Activated naive CD8-positive, alpha-beta T cell treated with anti-CD3 and anti-CD28 coated beads, Interleukin-2, amount 50 U/mL, for 24 hours (primary cell): ENCODE measurements at regions not wholly inside any gene's neighbourhood (a gene's known extent, or its start where the extent isn't known, plus 50 kb on each side); places are given as distances from the start of the nearest gene placed in this dataset.
A peak's percentile ranks its signal among the peaks of the same experiment; 100 is the strongest.
"Not testable (repeated sequence)": the region's sequence is repeated elsewhere in the genome, so short reads cannot be mapped to it uniquely, and the experiment has no call there.

Source experiments
- ATAC-seq: fragments of 150-1000 bp; cut with Tn5 transposase; one replicate; pipeline ENCODE4 v1.10.0; 2021
- DNase-seq: peaks from one replicate; pipeline ENCODE4 v3.0.0; 2021
- H3K27ac Mint-ChIP-seq: one replicate; pipeline ENCODE4 v1.8.0; 2021; ENCODE audit warnings: mild to moderate bottlenecking, mixed read lengths
- H3K27me3 Mint-ChIP-seq: one replicate; pipeline ENCODE4 v1.8.0; 2021; ENCODE audit warnings: mixed read lengths
- H3K36me3 Mint-ChIP-seq: one replicate; pipeline ENCODE4 v1.8.0; 2021; ENCODE audit warnings: low read depth, mixed read lengths
- H3K4me1 Mint-ChIP-seq: one replicate; pipeline ENCODE4 v1.8.0; 2021; ENCODE audit warnings: mixed read lengths
- H3K4me3 Mint-ChIP-seq: one replicate; pipeline ENCODE4 v1.8.0; 2021; ENCODE audit warnings: mild to moderate bottlenecking, moderate library complexity, mixed read lengths
- H3K9me3 Mint-ChIP-seq: one replicate; pipeline ENCODE4 v1.8.0; 2021; ENCODE audit warnings: mixed read lengths

- no peak for ATAC-seq
Measured at GRCh38 chr12:75674393-75674792, 163.0 kb upstream of the KRR1 start.

DNA sequence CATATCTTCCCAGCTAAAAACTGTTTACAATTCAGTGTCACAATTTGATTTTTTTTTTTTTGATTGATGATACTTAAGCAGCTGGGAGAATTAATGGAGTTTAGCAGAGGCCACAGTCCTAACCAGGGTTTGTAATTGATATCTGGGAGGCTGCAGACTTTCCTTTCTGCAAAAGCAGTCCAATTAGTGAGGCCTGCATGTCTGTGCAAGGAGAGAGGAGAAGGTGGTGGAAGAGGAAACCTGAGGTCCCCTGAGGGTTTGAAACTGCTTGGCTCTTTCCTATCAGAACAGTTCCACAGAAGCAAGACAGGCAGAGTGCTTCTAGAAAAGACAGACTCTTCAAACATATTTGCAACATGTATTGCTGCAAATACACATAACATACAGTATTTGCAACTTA is 160.8 kb upstream of the KRR1 start:
- ATAC-seq, result no peak
- H3K9me3 Mint-ChIP-seq, result no peaks in the 10 kb centered on the region

More at GRCh38 chr12:75674393-75674792, 163.0 kb upstream of the KRR1 start:
- Mint-ChIP-seq H3K27me3 (peaks cover 5% of the 10 kb centered on the region), H3K36me3 (no peaks in the 10 kb centered on the region), H3K9me3 (no peaks in the 10 kb centered on the region), H3K4me3 (no peak overlapping the region), H3K27ac (no peak overlapping the region), H3K4me1 (no peaks in the 10 kb centered on the region)
- DNase-seq, result no peak

DNA sequence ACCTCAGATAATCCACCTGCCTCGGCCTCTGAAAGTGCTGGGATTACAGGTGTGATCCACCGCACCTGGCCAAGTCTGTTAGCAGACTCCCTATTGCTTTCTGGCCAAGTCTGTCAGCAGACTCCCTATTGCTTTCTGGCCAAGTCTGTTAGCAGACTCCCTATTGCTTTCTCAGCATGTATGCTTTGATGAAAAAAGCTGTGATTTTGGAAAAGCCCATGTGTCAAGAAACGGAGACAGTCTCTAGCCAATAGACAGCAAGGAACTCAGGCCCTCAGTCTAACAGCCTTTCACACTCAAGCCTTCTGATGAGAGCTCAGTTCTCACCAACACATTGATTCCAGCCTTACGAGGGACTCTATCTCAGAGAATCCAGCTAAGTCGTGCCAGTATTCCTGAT is 158.8 kb upstream of the KRR1 start:
- no peaks in the 10 kb centered on the region for H3K9me3 Mint-ChIP-seq
- no peak overlapping the region for H3K4me3 Mint-ChIP-seq
- H3K27me3 Mint-ChIP-seq, result peaks cover 2% of the 10 kb centered on the region
- DNase-seq, result no peak
- no peak for ATAC-seq
- H3K36me3 Mint-ChIP-seq, result no peaks in the 10 kb centered on the region
- H3K4me1 Mint-ChIP-seq, result no peaks in the 10 kb centered on the region
- H3K27ac Mint-ChIP-seq, result no peak overlapping the region

More for the DNA sequence above, 160.8 kb upstream of the KRR1 start:
- no peaks in the 10 kb centered on the region for H3K4me1 Mint-ChIP-seq
- H3K27ac Mint-ChIP-seq, result no peak overlapping the region
- H3K4me3 Mint-ChIP-seq, result no peak overlapping the region
- no peak for DNase-seq
- H3K36me3 Mint-ChIP-seq, result no peaks in the 10 kb centered on the region
- H3K27me3 Mint-ChIP-seq, result peaks cover 5% of the 10 kb centered on the region

DNA sequence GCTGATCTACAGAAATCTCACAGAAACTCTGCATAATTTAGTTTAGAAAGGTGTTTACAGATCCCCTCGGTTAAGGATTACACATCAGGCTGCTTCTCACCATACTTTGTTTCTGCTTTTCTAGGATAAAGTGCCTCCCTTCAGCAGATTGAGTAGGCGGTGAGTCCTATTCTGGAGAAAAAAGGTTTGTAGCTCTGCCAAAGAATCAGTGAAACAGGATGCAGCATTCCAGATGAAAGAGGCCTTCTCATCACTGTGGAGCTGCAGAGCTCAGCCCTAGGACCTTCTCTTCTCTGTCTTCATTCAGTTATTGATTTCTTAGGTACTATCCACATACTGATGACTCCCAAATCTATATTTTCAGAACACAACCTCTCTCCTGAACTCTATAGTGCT is 155.5 kb upstream of the KRR1 start:
- ATAC-seq (no peak), DNase-seq (no peak)
- Mint-ChIP-seq H3K27ac (no peak overlapping the region), H3K4me3 (no peak overlapping the region), H3K27me3 (peaks cover 2% of the 10 kb centered on the region), H3K9me3 (no peaks in the 10 kb centered on the region), H3K36me3 (no peaks in the 10 kb centered on the region), H3K4me1 (no peaks in the 10 kb centered on the region)

DNA sequence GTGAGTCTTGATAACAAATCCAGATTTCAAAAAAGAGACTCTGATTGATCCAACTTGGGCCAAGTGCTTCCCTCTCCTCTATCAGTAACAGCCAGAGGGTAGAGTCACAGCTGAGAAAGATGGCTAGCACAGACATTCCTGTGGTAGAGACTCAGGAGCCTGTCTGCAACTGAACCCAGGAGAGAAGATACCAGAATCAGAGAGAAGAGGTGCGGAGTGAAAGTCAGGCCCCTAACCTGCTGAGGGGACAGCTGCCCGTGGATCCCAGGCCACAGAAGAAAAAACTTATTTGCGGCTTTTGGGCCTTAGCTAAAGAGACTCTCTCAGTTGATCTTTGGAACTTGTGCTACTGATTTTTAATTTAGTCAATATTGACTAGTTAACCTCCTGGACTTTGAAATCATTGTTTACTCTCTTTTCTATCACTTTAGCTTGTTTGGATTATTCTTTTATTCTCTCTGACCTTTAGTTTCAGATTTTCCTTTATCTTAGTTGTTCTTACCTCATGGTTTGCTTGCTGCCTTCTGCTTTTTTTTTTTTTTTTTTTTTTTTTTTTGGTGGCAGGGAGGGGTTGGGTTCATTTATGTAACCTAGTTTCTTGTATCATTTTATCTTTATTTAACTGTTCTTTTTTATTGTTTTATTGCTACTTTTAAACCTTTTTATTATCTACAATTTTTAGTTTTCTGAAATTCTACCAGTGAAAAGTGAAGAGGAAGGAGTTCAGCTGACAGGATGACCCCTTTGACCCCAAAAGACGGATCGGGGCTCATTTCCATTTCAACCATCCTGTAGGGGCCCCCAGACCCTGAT is 154.9 kb upstream of the KRR1 start:
- DNase-seq, result no peak
- Mint-ChIP-seq H3K36me3 (no peaks in the 10 kb centered on the region), H3K9me3 (no peaks in the 10 kb centered on the region), H3K4me1 (no peaks in the 10 kb centered on the region), H3K27me3 (peaks cover 2% of the 10 kb centered on the region), H3K4me3 (no peak overlapping the region), H3K27ac (no peak overlapping the region)
- ATAC-seq, result no peak

DNA sequence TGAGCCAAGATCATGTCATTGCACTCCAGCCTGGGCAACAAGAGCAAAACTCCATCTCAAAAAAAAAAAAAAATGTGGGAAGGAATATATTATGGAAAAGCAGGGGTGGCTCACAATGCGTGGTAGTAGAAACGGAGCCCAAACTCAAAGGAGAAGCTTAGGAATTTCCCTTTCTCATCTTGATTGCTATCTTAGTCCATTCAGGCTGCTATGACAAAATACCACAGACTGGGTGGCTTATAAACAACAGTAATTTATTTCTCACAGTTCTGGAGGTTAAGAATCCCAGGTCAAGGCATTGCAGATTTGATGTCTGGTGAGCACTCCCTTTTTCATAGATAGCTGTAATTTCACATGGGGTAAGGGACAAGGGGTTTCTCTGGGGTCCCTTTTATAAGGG is 153.8 kb upstream of the KRR1 start:
- no peaks in the 10 kb centered on the region for H3K4me1 Mint-ChIP-seq
- no peaks in the 10 kb centered on the region for H3K36me3 Mint-ChIP-seq
- H3K9me3 Mint-ChIP-seq, result no peaks in the 10 kb centered on the region
- no peak overlapping the region for H3K27ac Mint-ChIP-seq
- no peak for ATAC-seq
- no peak for DNase-seq
- no peaks in the 10 kb centered on the region for H3K27me3 Mint-ChIP-seq
- H3K4me3 Mint-ChIP-seq, result no peak overlapping the region

DNA sequence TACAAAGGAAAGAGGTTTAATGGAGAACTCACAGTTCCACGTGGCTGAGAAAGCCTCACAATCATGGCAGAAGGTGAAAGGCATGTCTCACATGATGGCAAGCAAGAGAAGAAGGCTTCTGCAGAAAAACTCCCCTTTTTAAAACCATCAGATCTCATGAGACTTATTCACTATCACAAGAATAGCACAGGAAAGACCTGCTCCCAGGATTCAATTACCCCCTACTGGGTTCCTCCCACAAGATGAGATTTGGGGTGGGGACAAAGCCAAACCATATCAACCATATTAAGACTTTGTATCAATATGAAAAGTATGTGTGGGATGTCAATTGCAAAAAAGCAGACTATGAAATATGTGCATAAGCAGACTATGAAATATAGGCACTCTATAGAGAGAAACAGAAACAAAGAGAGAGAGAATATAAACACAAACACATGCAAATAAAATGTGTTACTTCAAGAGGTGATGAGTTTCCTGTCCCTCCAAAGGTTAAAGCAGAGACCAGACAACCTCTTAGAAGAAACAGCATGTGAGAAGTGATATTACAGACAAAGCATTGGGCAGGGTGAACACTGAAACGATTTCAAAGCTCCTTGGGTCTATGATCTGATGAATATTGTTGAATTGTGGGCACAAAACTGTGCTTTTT is 151.2 kb upstream of the KRR1 start:
- Mint-ChIP-seq H3K4me3 (no peak overlapping the region), H3K36me3 (no peaks in the 10 kb centered on the region), H3K9me3 (no peaks in the 10 kb centered on the region), H3K27me3 (no peaks in the 10 kb centered on the region), H3K27ac (no peak overlapping the region), H3K4me1 (no peaks in the 10 kb centered on the region)
- DNase-seq (no peak), ATAC-seq (no peak)

DNA sequence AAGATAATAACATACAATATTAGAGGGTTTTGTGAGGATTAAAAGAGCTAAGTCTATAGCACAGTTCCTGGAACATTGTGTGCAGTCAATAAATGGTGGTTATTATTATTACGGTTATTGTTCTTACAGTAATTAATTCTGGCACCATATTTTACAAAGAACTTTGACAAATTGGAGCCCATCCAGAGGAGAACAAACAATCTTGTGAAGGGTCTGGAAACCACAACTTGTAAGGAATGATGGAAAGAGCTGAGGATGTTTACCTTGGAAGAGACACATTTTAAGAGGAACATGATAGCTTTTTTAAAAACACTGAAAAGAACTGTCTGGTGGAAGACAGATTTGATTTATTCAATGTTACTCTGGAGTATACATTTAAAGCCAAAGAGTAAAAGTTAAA is 150.5 kb upstream of the KRR1 start:
- ATAC-seq (no peak), DNase-seq (no peak)
- no peaks in the 10 kb centered on the region for H3K27me3 Mint-ChIP-seq
- H3K36me3 Mint-ChIP-seq, result no peaks in the 10 kb centered on the region
- H3K4me3 Mint-ChIP-seq, result no peak overlapping the region
- no peaks in the 10 kb centered on the region for H3K4me1 Mint-ChIP-seq
- no peaks in the 10 kb centered on the region for H3K9me3 Mint-ChIP-seq
- H3K27ac Mint-ChIP-seq, result no peak overlapping the region

DNA sequence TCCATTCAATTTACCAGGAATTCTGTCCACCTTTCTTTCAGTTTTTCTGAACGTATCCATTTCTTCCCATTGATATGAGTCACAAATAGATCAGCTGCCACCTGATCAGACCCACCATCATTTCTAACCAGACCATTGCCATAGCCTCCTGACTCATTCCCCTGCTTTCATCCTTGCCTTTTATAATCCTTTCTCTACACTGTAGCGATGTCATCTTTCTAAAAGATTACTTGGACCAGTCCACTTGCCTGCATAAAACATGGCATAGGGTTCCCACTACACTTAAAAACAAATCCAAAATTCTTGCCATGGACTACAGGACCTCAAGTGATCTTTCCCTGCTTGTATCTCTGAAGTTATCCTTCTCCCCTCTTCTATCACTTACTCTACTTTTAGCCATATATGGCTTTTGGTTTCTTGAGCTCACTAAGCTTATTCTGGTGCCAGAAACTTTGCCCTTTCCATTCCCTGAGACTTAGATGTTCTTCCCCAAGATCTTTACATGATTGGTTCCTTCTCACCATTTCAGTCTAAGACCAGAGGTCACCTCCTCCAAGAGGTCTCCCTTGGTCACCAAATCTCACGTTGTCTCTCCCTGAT is 149.5 kb upstream of the KRR1 start:
- ATAC-seq, result peak; percentile 44
- H3K27me3 Mint-ChIP-seq, result no peaks in the 10 kb centered on the region
- no peaks in the 10 kb centered on the region for H3K9me3 Mint-ChIP-seq
- H3K27ac Mint-ChIP-seq, result no peak overlapping the region
- DNase-seq, result no peak
- peaks cover 7% of the 10 kb centered on the region for H3K4me1 Mint-ChIP-seq
- no peak overlapping the region for H3K4me3 Mint-ChIP-seq
- H3K36me3 Mint-ChIP-seq, result no peaks in the 10 kb centered on the region

DNA sequence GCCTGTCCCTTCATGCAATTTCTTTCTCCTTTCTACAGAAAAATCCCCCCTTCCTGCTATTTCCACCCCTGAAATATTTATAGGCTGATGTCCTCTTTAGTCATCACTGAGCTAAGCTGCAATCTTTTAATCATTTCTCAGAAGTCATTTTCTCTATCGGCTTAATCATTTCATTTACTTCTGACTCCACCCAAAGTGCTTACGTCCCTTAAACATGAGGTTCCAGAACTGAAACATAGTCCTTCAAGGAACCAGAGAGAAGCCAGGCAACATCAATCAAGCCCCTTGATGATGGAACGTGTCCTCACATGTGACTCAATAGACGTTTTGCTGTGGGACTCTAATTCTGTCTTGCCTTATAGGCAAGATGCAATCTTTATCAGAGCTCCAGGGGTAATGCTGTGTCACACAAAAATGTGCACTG is 148.7 kb upstream of the KRR1 start:
- no peaks in the 10 kb centered on the region for H3K27me3 Mint-ChIP-seq
- peaks cover 15% of the 10 kb centered on the region for H3K4me1 Mint-ChIP-seq
- H3K36me3 Mint-ChIP-seq, result no peaks in the 10 kb centered on the region
- no peak overlapping the region for H3K27ac Mint-ChIP-seq
- H3K9me3 Mint-ChIP-seq, result no peaks in the 10 kb centered on the region
- ATAC-seq (peak; percentile 68), DNase-seq (no peak)
- no peak overlapping the region for H3K4me3 Mint-ChIP-seq

DNA sequence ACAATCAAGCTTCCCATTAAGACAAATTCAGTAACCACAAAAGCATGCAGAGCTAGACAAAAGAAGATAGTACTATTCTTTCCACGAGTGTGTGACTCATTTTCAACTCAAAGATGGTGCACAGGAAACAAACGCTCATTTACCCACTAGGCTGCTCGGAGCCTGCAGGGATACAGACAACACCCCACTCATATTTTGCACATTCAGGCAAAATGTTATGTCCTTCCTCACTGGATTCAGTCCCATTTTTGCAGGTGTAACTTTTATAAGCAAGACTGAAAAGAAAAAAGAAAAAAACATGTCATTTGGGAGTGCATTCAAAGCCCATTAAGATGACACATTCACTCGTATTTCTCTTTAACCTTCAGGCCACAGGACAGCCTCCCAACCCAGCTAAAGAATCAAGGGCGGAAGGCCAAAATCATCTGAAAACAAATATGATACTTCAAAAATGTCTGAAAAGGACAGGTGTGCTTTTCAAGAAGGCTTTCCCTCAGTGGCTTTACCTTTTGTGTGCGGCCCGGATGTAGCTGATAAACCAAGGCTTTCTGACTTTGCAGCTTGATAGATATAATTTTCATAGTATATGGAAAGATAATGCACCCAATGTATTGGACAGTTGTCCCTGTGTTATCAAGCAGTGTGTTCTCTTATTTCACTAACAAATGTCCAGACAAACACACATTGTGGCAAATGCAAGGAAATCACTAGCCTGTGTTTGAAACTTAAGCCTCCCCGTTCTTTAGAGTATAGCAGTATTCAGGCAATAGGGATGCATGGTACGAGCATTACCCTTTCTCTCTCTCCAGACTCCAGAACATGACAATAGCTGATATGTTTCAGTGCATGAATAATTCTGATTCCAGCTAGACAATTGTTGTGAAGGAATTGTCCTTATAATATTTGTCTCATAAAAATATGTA is 147.8 kb upstream of the KRR1 start:
- ATAC-seq (peak; percentile 79), DNase-seq (no peak)

DNA sequence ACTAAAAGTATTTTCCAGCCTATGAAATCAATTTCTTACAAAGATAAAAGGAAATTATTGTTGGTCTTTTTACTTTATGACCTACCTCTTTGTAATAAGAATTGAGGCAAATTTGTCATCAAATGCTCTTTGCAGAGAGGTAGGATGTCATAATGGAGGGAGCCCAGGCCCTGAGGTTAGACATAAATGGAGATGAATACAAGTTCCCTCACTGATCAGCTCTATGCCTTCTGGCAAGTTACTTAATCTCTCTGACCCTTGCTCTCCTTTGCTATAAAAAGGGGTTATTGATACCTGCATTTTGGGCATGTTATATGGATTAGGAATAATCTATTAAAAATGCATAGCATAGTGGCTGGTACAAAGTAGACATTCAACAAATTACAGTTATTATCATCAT is 146.9 kb upstream of the KRR1 start:
- Mint-ChIP-seq H3K27ac (no peak overlapping the region), H3K4me3 (no peak overlapping the region), H3K36me3 (no peaks in the 10 kb centered on the region), H3K9me3 (no peaks in the 10 kb centered on the region), H3K27me3 (peaks cover 5% of the 10 kb centered on the region), H3K4me1 (peaks cover 26% of the 10 kb centered on the region)
- DNase-seq, result no peak
- no peak for ATAC-seq

More for the DNA sequence above, 147.8 kb upstream of the KRR1 start:
- Mint-ChIP-seq H3K27me3 (no peaks in the 10 kb centered on the region), H3K36me3 (no peaks in the 10 kb centered on the region), H3K9me3 (no peaks in the 10 kb centered on the region), H3K27ac (no peak overlapping the region), H3K4me1 (peaks cover 24% of the 10 kb centered on the region), H3K4me3 (no peak overlapping the region)

DNA sequence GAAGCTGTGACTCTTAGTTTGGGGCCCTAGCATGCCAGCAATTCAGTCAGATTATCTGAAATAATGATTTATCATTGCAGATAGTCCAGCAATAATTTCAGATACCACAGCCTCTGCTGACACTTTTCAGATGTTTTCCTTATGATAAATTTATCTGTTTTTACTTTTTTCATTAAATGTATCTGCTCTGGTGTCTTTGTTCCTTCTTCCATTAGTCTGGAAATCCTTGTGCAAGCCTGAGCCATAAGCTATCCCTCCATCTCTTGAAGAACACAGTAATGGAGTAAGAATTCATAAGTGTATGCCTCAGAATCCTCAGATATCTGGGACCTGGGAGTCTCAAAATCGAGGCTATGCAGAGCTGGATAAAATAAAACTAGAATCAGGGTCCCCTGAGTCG is 146.4 kb upstream of the KRR1 start:
- Mint-ChIP-seq H3K27ac (no peak overlapping the region), H3K27me3 (peaks cover 6% of the 10 kb centered on the region), H3K4me1 (peaks cover 26% of the 10 kb centered on the region), H3K9me3 (no peaks in the 10 kb centered on the region), H3K4me3 (no peak overlapping the region), H3K36me3 (no peaks in the 10 kb centered on the region)
- DNase-seq (no peak), ATAC-seq (no peak)

GRCh38 chr12:75657354-75657753 is 145.9 kb upstream of the KRR1 start:
- not testable (repeated sequence) for H3K27me3 Mint-ChIP-seq, DNase-seq, ATAC-seq, H3K27ac Mint-ChIP-seq, H3K9me3 Mint-ChIP-seq, H3K4me3 Mint-ChIP-seq, H3K36me3 Mint-ChIP-seq
- H3K4me1 Mint-ChIP-seq, result peaks cover 26% of the 10 kb centered on the region
